ENCODE measurements at regions not wholly inside any gene's neighbourhood (a gene's known extent, or its start where the extent isn't known, plus 50 kb on each side); places are given as distances from the start of the nearest gene placed in this dataset.

GRCh38 chr14:39664646-39665045, 232.4 kb upstream of the FBXO33 start:
- no peak for TF ChIP-seq EZH2 (IDR thresholded peaks at IDR 0.05; ENCODE audit: low read length, missing control alignments)
- TF ChIP-seq CTCF (conservative IDR thresholded peaks at IDR 0.05 in 1 of 2, IDR thresholded peaks at IDR 0.05 in 1 of 2; ENCODE audit: low read depth in 1 of 2, low read length in 2 of 2): no peak

All from fibroblast of lung (primary cell).